Tongue (tissue), 1 donor: ENCODE measurements at regions not wholly inside any gene's neighbourhood (a gene's known extent, or its start where the extent isn't known, plus 50 kb on each side); places are given as distances from the start of the nearest gene placed in this dataset.
"Not testable (repeated sequence)": the region's sequence is repeated elsewhere in the genome, so short reads cannot be mapped to it uniquely, and the experiment has no call there.

Source experiments
- DNase-seq: peaks from one replicate; pipeline ENCODE4 v3.0.0-alpha.2; 2015

DNA sequence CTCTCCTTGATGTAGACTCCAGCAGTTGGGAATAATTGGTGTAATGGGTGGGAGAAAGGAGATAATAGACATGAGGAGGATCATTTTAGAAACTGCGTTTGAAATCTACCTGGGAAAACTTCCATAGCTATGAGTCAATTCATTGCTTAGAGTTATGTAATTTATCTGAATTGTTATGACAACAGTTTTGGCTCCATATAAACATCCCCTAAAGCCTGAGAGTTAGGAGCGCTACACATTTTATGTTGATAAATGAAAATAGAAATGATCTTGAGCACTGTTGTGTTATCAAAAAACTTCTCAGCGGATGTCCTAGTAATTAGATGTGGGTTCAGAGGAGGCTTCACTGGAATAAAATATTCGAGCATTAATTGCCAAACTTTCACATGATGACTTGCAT lies 573.4 kb downstream of the TSN start:
- DNase-seq: peak; percentile 5

DNA sequence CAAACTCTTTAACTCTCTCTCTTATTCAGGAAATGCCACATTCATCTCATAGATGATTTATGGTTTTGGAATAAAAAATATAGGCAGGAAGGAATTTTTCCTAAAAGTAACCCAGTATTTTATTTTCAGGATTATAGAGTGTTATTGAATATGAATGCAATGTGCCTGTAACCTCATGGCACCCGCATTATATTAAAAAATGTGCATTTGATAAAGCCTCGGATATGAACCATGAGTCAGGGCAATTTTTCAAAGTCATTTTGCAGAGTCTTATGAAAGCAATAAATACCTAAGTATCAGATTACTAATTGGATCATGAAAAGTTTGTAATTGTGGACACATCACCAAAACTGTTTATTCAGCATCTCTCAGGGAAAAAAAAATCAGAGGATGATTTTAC lies 573.8 kb downstream of the TSN start:
- no peak for DNase-seq

DNA sequence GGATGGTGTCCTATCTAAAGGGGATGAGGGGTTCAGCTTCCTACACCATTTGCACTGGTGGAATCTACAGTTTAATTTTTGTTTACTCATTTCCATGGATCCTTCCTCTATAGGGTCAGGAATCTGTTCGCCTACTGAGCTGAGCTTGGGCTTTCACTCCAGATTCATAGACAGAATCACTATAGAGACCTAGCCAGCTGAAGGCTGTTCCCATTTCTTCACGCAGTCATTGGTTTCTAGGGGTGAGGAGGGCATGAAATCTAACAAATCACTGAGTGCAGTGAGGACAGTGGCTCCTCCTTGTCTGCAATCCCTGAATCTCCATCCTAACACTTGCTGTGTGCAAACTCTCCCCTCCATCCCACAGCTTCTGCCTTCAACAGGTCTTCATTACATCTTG lies 578.5 kb downstream of the TSN start:
- DNase-seq: no peak

DNA sequence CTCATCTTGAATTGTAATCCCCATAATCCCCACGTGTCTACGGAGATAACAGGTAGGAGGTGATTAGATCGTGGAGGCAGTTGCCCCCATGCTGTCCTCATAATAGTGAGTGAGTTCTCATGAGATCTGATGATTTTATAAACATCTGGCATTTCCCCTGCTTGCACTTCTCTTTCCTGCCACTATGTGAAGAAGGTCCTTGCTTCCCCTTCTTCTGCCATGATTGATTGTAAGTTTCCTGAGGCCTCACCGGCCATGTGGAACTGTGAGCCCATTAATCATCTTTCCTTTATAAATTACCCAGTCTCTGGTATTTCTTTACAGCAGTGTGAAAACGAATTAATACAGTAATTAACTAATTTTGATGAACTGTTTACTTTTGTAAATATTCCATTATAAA lies 582.5 kb downstream of the TSN start:
- no peak for DNase-seq

DNA sequence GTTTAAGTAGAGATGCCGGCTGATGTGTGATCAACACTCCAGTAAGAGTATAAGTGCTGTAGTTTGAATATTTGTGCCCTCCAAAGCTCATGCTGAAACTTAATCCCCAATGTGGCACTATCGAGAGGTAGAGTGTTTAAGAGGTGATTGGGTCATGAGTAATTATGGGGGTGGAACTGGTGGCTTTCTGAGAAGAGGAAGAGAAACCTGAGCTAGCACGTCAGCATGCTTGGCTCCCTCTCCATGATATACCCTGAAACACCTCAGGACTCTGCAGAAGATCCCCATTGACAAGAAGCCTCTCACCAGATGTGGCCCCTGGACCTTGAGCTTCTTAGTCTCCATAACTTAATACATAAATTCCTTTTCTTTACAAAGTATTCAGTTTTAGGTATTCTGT lies 584.8 kb downstream of the TSN start:
- DNase-seq: no peak

DNA sequence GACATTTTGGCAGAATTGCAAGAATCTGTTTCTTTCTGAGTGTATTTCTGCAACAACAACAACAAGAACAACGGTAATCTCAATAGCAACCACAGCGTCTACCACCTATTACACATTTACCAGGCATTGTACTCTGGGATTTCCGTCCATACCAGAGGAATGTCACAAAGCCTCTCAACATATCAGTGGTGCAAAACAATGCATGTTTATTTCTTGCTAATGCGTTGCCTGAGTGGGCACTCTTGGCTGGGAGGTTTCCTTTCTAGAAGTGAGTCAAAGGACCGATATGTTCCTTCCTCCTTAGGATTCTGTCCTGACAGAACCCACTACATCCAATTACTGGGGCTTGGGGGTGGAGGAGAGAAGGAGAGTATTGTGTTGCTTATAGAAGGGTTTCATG lies 585.6 kb downstream of the TSN start:
- no peak for DNase-seq

DNA sequence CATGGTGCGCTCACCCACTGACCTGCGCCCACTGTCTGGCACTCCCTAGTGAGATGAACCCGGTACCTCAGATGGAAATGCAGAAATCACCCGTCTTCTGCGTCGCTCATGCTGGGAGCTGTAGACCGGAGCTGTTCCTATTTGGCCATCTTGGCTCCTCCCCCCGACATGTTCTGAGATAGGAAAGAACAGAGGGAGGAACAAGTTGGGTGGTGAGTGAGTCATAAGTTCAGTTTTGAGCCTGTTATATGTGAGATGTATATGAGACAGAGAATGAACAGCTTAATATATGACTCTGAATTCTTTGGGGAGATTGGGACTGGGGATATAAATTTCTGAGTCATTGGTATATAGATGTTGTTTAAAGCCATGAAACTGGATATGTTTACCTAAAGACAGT lies 596.7 kb downstream of the TSN start:
- not testable (repeated sequence) for DNase-seq

DNA sequence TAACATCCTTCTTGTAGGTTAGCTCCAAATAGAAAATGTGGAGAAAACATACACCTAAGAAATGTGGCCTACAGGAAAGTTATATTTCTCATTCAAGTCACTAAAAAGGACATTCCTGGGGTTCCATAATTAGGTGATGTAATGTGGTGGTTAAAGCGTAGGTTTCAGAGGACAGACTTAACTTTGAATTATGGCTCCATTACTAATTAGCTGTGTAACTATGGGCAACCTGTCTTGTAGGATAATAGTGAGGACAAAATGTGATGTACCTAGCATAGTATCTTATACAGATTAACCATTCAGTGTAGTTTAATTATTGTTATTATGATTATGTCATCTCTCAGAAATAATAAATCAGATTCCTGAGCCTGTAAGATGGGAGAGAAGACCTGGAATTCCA lies 602.5 kb downstream of the TSN start:
- no peak for DNase-seq

DNA sequence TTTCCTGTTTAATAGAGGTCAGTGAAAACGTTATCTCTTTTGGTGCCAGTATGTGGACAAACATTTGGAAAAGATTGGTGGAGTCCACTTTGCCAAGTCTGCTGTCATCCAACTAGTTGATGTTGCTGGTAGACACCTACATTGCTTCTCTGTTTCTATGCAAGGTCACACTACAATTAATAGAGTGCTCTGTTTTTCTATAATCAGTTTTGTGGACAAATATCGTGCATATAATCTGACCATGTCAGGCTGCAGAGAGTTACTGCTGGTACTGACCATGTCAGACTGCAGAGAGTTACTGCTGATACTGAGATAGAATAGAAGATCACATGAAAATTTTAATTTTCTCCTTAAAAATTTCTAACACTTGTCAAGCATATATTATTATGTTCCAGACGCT lies 603.3 kb downstream of the TSN start:
- DNase-seq: no peak

DNA sequence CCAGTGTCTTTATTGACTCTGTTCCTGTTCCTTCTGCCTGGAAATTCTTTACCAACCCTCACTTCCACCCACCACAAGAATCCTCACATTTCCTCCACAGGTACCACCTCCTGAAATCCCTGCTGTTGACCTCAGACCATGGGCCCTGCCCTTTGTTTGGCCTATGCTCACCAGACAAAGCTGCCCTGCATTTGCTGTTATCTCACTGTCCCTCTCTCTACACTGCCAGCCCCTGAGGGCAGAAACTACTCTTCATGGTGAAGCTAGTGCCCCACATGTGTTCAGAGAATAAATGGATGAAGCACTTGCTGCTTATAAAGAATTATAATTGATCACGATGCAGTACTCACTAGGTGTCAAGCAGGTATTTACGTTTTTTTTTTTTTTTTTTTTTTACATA lies 608.4 kb downstream of the TSN start:
- no peak for DNase-seq

DNA sequence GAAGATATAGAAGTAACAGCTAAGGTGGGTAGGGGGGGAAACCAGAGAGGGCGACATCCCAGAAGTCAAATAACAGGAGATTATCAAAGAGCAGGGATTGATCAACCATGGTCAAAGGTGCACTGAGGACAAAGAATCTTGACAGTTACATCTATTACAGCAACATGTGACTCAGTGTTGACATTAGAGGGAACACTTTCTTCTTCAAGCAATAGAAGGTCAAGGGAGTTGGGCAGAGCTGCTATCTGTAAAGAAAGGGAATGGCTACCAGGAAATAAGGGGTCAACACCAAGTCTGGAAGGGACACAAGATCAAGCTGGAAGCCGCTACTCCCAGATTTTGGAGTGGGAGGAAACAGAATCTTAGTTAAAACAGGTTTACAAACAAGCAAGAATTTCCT lies 611.0 kb downstream of the TSN start:
- no peak for DNase-seq

DNA sequence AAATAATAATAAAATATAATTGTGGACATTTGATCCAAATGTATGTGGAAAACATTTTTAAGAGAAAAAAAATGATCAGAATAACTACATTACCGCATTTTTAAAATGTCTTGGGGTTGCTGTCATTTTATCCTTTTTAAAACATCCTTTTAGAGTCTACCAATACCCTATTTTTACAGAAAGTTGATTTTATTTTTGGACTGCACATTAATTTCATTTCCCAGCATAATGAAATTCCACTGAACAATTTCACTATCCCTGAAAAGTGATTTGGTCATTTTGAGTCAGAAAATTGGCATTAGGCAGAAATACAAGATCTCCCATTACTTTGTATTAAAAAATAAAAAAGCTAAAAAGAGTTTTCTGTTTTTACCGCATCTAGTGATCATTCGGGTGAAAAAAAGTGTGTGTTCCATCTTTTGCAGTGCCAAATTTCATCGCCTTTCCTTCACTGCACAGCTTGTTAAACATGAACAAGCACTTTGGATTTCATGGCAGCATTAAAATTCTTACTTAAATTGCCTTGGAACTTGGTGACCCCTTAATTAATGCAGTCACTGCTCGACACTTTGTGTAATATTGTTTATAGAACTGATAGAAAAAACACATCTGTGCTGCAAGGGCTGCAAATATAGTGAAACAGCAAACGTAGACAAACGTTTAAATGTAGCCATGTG lies 611.7 kb downstream of the TSN start:
- no peak for DNase-seq

DNA sequence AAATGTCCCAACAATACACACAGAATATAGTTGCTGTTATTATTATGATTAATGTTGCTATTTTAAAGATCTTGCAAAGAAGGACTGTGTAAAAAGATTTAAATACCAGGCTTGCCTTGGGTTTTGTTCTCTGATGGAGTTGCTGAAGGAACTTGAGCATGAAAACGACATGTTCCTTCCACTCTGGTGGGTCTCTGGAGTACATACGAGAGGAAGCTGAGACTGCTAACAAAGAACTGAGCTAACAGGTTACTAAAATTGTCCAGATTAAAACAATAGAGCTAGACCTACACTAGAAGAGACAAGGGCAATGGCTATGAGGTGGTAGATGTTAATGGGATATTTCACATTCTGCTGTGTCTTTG lies 612.2 kb downstream of the TSN start:
- no peak for DNase-seq

DNA sequence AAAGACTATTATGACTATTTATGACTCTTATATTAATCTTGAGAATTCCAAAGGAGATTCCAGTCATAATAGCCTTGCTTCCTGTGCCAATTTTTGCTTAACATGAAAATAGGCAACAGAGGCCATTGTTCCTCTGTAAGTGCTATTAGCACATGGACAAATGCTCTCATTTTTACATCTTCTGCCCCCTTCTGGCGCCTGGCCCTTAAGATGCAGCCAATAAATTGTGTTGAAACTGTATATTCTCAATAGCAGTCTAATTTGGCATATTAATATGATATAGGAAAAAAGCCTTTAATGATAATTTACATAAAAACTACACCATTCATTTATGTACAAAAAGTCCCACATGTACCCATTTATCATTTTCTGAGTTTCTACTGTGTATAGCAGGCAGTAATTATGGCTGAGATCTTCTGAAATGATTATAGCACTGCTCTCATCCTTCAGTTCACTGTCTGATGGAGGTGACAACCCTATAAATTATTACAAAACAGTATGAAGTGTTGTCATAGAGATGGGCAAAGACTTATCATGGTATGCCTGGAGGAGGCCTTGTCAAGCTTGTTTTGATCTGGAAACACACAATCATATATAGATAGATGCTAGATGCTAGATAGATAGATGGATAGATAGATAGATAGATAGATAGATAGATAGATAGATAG lies 613.3 kb downstream of the TSN start:
- DNase-seq: no peak

DNA sequence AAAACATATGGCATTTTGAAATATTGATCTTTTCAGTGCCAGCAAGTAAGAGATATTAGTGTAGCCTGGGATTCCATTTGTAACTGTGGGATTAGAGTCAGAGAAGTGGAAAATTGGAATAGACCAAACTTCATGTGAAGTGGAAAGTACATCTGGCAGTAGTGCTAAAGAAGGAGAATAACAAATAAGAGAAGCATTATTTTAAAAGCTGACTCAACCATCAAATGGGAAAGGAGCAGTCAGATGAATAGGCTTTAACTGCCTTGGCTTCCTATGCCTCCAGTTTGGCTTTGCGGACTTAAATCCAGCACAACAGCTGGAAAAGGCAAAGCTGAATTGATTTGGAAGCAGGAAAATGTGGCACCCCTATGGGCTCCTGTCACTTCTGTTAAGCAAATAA lies 623.1 kb downstream of the TSN start:
- DNase-seq: peak; percentile 5

DNA sequence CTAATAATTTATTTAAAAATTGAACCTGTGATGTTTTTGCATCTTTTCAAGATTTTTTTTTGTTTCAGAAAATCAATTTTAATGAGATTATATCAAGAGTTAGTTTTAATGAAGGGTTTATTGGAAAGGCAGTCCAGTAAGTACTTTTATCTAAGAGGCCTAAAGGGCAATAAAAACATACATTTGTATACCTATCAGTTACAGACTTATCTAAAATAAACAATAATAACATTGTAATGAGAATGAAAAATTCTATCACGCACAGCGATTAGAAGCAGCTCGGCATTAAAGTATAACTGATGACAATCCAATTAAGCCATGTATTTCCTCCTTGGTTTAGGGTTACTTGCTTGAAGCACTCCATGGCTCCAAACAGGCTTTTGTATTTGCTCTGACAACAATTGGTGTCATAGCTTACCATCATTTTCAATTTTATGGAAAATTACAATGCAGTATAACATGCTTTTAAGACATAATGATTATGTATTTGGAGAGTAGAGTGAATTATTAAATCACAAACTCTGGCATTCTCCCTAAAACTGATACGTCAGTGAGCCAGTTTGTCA lies 629.4 kb downstream of the TSN start:
- DNase-seq: no peak

DNA sequence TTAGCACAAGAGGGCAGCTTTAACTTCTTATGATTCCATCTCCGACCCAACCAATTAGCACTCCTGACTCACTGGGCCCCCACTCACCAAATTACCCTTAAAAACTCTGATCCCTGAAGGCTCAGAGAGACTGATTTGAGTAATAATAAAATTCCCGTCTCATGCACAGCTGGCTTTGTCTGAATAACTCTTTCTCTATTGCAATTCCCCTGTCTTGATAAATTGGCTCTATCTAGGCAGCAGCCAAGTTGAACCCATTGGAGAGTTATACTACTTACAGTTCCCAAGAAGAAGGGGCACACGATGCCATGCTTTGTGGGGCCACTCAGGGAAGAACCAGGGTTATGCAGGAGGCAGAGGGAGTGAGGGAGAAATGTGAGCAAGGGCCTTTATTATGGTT lies 632.8 kb downstream of the TSN start:
- DNase-seq: no peak

DNA sequence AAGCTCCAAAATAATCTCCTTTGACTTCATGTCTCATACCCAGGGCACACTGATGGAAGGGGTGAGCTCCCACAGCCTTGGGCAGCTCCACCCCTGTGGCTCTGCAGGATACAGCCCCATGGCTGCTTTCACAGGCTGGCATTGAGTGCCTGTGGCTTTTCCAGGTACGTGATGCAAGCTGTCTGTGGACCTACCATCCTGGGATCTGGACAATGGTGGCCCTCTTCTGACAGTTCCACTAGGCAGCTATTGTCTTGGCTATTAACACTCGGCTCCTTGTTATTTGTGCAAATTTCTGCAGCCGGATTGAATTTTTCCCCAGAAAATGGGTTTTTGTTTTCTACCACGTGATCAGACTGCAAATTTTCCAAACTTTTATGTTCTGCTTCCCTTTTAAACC lies 634.2 kb downstream of the TSN start:
- DNase-seq: no peak

DNA sequence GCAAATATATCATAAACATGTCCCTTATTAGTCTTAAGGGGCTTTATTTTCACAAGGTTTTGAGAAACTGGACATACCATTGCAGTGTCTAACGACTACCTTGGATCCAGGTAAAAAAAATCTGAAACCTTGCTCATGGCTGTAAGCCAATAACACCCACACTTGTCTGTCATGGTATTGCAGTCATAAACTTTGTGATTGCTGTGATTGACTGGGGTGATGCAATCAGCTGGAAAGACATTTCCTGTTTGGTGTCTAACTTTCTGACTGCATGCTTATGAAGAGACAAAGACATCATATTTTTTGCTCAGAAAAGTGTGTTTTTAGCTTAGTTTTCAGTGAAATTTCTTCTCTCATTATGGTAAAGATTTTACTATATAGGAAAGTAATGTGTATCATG lies 635.0 kb downstream of the TSN start:
- no peak for DNase-seq

DNA sequence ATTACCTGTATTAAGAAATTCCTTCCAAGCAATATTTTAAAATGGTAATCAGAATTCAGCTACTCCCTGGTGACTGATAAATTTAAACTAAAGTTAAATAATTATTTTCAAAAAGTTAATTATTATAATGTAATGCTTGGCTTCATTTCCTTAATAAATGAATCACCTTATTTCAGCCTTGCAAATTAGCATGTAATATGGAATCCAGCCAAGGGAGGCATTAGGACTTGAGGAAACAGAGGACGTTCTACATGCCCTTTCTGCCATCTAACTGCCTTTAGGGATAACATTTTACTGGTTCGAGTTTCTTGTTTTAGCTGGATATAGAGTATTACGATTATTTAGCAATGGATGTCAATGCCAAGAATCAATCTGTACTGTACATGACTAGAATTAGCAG lies 636.3 kb downstream of the TSN start:
- DNase-seq: no peak

DNA sequence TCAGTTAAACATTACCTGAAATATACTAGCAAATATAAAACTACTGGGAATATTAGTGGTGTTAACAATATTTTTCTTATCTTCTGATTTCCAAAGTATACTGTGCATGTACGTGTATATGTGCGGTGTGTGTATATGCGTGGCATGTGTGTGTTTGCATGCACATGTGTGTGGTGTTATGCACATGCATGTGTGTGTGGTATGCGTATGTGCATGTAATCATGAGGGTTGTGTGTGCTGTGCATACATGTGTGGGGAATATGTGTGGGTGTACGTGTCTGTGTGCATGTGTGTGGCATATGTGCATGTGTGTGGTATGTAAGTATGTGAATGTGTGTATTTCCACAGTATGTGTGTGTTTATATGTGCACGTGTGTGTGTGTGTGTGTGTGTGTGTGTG lies 640.2 kb downstream of the TSN start:
- DNase-seq: no peak

DNA sequence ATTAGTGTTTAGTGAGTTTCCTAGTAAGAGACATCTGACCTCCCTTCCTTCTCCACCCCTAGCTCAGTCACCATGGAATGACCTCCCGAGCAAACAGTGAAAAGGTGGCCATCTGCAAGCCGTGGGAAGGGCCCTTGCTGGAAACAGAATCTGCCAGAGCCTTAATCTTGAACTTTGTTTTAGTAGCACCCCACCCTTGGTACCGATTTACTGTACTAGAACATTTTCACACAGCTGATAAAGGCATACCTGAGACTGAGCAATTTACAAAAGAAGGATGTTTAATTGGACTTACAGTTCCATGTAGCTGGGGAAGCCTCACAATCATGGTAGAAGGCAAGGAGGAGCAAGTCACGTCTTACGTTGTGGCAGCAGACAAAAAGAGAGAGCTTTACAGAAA lies 655.8 kb downstream of the TSN start:
- DNase-seq: no peak

DNA sequence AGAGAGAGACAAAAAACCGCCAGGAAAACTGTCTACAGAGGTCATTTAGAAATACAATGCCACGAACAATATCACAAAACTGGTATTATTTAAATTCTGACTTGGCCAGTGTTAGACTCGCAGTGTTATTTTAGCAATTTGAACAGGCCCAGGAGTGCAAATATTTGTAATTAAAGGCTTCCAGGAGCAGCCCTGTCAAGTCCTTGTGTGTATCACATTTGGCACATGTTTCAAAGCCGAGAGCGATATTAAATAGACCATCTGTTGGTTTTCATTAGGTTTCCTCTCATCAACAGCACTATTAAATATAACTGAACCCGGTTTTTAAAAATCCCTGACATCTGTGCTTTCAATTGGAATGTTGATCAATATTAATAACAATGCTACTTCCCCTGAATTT lies 656.9 kb downstream of the TSN start:
- no peak for DNase-seq

DNA sequence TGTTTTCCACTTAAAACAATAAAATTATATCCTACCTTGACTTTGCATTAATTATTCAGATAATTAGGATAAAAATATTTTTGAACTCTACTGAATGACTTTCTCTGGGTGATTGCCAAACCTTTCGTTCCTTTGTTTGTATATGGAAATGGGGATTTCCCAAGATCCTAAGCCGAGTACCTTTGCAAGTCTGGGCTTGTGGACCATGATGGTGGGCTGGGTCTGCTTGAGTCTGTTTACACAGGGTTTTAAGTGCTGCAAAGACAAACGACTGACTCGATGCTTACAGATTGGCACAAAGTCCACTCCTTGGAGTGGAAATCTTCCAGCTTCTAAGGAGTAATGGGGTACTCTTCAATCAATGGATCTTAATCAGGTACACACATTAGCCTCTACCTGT lies 659.5 kb downstream of the TSN start:
- DNase-seq: peak; percentile 3
